WERI-Rb-1 (cell line): ENCODE measurements at regions not wholly inside any gene's neighbourhood (a gene's known extent, or its start where the extent isn't known, plus 50 kb on each side); places are given as distances from the start of the nearest gene placed in this dataset.

Experiments
- DNase-seq: peaks from one replicate; pipeline ENCODE4 v3.0.0-alpha.2; 2020
- H3K27ac ChIP-seq: fragments of 250-450 bp; sonication (Bioruptor Pico); 2 replicates; pipeline ENCODE4 v1.5.1; 2020; ENCODE audit warnings: mild to moderate bottlenecking, moderate library complexity
- H3K27me3 ChIP-seq: fragments of 250-450 bp; sonication (Bioruptor Pico); 2 replicates; pipeline ENCODE4 v1.5.1; 2021; ENCODE audit warnings: mild to moderate bottlenecking, low read depth, moderate library complexity; ENCODE audit not compliant: insufficient read depth, severe bottlenecking
- H3K36me3 ChIP-seq: fragments of 250-450 bp; sonication (Bioruptor Pico); 2 replicates; pipeline ENCODE4 v1.5.1; 2020; ENCODE audit warnings: mild to moderate bottlenecking, moderate library complexity
- H3K4me3 ChIP-seq: 2 replicates; pipeline ENCODE4 v1.5.1; 2011; ENCODE audit warnings: low read depth, mild to moderate bottlenecking, control low read depth, low read length
- H3K9me3 ChIP-seq: fragments of 250-450 bp; sonication (Bioruptor Pico); 2 replicates; pipeline ENCODE4 v1.5.1; 2021; ENCODE audit warnings: mild to moderate bottlenecking, moderate library complexity; ENCODE audit not compliant: severe bottlenecking
- TF ChIP-seq, protein P1 (sequence below): IDR thresholded peaks from 2 replicates; pipeline ENCODE4 v1.5.1; 2011; ENCODE audit warnings: low read depth, mild to moderate bottlenecking, control low read depth, inconsistent platforms, low read length

GRCh38 chr14:95466506-95466905 is 49.9 kb downstream of the SYNE3 start:
- Histone ChIP-seq H3K27ac (no peak overlapping the region), H3K36me3 (no peaks in the 10 kb centered on the region), H3K4me3 (no peak overlapping the region), H3K9me3 (no peaks in the 10 kb centered on the region), H3K27me3 (no peaks in the 10 kb centered on the region)
- TF ChIP-seq, protein P1, sequence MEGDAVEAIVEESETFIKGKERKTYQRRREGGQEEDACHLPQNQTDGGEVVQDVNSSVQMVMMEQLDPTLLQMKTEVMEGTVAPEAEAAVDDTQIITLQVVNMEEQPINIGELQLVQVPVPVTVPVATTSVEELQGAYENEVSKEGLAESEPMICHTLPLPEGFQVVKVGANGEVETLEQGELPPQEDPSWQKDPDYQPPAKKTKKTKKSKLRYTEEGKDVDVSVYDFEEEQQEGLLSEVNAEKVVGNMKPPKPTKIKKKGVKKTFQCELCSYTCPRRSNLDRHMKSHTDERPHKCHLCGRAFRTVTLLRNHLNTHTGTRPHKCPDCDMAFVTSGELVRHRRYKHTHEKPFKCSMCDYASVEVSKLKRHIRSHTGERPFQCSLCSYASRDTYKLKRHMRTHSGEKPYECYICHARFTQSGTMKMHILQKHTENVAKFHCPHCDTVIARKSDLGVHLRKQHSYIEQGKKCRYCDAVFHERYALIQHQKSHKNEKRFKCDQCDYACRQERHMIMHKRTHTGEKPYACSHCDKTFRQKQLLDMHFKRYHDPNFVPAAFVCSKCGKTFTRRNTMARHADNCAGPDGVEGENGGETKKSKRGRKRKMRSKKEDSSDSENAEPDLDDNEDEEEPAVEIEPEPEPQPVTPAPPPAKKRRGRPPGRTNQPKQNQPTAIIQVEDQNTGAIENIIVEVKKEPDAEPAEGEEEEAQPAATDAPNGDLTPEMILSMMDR = no peak
- no peak for DNase-seq

DNA sequence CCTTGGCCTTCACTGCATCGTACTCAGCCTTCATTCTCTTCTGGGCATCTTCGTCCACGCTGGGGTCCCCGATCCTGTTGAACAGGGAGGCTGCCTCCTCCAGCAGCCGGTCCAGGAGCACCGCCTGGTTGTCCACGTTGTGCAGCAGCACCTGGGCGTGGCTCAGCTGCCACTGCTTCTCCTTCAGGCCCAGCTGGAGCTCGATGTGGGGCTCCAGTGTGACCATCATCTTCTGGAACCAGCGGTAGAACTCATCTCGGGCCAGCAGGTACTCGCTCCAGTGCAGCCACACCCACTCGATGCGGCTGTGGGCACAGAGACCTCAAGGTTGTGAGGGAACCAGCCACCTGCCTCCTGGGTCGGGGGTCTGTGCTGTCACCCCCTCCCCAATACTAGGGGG is 50.5 kb downstream of the SYNE3 start:
- H3K27ac ChIP-seq = no peak overlapping the region

GRCh38 chr14:95465358-95465757 is 51.1 kb downstream of the SYNE3 start:
- TF ChIP-seq, protein P1 = no peak
- Histone ChIP-seq H3K36me3 (no peaks in the 10 kb centered on the region), H3K4me3 (no peak overlapping the region), H3K27me3 (no peaks in the 10 kb centered on the region), H3K9me3 (no peaks in the 10 kb centered on the region), H3K27ac (no peak overlapping the region)
- DNase-seq = no peak

More for the DNA sequence above, 50.5 kb downstream of the SYNE3 start:
- TF ChIP-seq, protein P1 = no peak
- no peaks in the 10 kb centered on the region for H3K9me3 ChIP-seq
- H3K36me3 ChIP-seq = no peaks in the 10 kb centered on the region
- no peaks in the 10 kb centered on the region for H3K27me3 ChIP-seq
- H3K4me3 ChIP-seq = no peak overlapping the region
- no peak for DNase-seq

GRCh38 chr14:95464514-95464913 is 51.9 kb downstream of the SYNE3 start:
- no peak for DNase-seq
- H3K27ac ChIP-seq = no peak overlapping the region
- no peaks in the 10 kb centered on the region for H3K36me3 ChIP-seq
- H3K9me3 ChIP-seq = no peaks in the 10 kb centered on the region
- H3K4me3 ChIP-seq = no peak overlapping the region
- H3K27me3 ChIP-seq = no peaks in the 10 kb centered on the region
- TF ChIP-seq, protein P1 = no peak

DNA sequence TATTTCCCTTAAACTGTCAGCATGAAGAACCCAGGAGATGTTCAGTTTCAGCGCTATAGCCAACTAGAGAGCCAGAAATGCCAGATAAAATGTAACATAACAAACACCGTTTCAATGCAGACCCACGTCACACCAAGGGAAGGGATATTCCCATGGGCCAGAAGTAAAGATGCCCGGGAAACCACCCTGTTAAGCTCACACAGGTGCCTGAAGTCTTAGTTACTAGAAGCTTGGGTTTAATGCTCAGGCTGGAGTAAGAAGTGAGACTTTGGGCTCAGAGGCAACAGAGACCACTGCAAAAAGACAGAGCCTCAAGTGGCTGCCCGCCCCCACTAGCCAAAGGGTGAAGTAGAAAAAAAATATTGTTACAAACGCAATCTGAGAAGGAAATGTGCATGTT is 52.3 kb downstream of the SYNE3 start:
- Histone ChIP-seq H3K27ac (no peak overlapping the region), H3K9me3 (no peaks in the 10 kb centered on the region), H3K27me3 (no peaks in the 10 kb centered on the region), H3K4me3 (no peak overlapping the region), H3K36me3 (no peaks in the 10 kb centered on the region)
- TF ChIP-seq, protein P1 = no peak
- DNase-seq = no peak

DNA sequence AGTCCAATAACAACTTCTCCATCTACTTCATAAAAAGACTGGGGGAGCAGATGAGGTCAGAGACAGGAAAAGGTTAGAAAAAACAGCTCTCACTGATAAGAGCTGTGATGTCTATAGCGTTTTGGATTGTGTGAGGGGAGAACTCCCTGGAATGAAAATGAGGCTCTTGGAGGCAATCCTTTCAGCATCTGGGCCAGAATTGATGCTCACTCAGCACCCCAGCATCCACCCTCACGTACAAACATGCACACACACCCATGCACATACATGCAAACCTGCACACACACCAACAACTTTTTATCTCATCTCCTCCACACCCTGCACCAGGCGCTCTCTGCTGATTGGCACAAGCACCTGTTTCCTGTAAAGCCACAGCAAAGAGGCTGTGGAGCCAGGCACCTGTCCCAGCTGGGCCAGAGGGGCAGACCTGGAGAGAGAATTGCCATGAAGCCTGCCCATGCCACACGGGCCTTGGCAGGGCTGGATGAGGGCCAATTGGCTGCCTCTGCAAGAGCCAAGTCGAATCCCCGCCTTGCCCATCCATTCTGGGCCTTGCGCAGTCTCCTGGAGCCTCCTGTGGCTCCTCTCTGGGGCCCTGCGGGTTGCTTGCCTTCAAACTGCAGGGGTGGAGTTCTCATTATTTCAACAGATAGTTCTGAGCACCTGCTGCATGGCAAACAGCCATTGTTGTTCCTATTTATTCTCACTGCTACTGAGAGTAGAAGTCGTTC is 53.1 kb downstream of the SYNE3 start:
- TF ChIP-seq, protein P1 = no peak
- Histone ChIP-seq H3K27me3 (no peaks in the 10 kb centered on the region), H3K36me3 (no peaks in the 10 kb centered on the region), H3K9me3 (no peaks in the 10 kb centered on the region), H3K4me3 (no peak overlapping the region), H3K27ac (no peak overlapping the region)
- DNase-seq = no peak
